GM12878 (cell line): ENCODE measurements at regions not wholly inside any gene's neighbourhood (a gene's known extent, or its start where the extent isn't known, plus 50 kb on each side); places are given as distances from the start of the nearest gene placed in this dataset.

Experiments used
- ATAC-seq: fragments of 200-7000 bp; cut with Tn5 transposase; 3 replicates; pipeline ENCODE4 v1.9.1; 2020; ENCODE audit warnings: mild to moderate bottlenecking, moderate library complexity
- BruUV-seq: library from RNA; stranded (reverse); fragments of 400-500 nt; replicated peaks from 2 replicates; lab custom pipeline; 2021; lab: Mats Ljungman, UMichigan
- CTCF ChIA-PET: fragments of 300-600 bp; sonication (Branson Sonifier 250); formaldehyde crosslinking; extraction: SDS; loops from one replicate; lab custom pipeline; 2021; ENCODE audit warnings: inconsistent platforms; lab: Yijun Ruan, JAX
- POLR2A ChIA-PET: fragments of 350-600 bp; formaldehyde crosslinking; extraction: SDS; loops from one replicate; lab custom pipeline; 2021; ENCODE audit warnings: inconsistent platforms; lab: Charles Lee
- RAD21 ChIA-PET: fragments of 300-600 bp; sonication (Branson Sonifier 250); formaldehyde crosslinking; loops from one replicate; lab custom pipeline; 2023; ENCODE audit warnings: antibody characterized with exemption; ENCODE audit not compliant: unreplicated experiment; lab: Charles Lee
- SMC1A ChIA-PET: fragments of 300-600 bp; sonication (Branson Sonifier 250); formaldehyde crosslinking; loops from one replicate; lab custom pipeline; 2023; ENCODE audit not compliant: unreplicated experiment, uncharacterized antibody; lab: Charles Lee
- DNase-seq: peaks from one replicate; pipeline ENCODE4 v3.0.0-alpha.2; 2011; ENCODE audit warnings: low read depth, low spot score
- FAIRE-seq: peaks from 3 replicates; lab custom pipeline; 2011; peaks lifted over from hg19 to GRCh38; lab: Jason Lieb, UNC
- H2AFZ ChIP-seq: 2 replicates; pipeline ENCODE4 v1.6.0; 2011; ENCODE audit warnings: low read depth, low read length, control low read depth; ENCODE audit not compliant: control insufficient read depth
- H3K27ac ChIP-seq: 2 replicates; pipeline ENCODE4 v1.5.1; 2011; ENCODE audit warnings: control low read depth; ENCODE audit not compliant: control insufficient read depth, insufficient read depth
- H3K27me3 ChIP-seq, 2 experiments: replicated peaks in 1 of 2; 2 replicates each; pipeline versions ENCODE4 v1.6.0 to v1.6.1; 2011; ENCODE audit warnings: low read length in 1 of 2; ENCODE audit not compliant: control insufficient read depth in 2 of 2, insufficient read depth in 2 of 2
- H3K36me3 ChIP-seq, 2 experiments: 2 replicates each; pipeline ENCODE4 v1.5.1; 2011; ENCODE audit warnings: low read length in 1 of 2; ENCODE audit not compliant: control insufficient read depth in 2 of 2, insufficient read depth in 2 of 2
- H3K4me1 ChIP-seq: 2 replicates; pipeline ENCODE4 v1.6.1; 2011; ENCODE audit warnings: mild to moderate bottlenecking, low read length, moderate library complexity, mixed read lengths; ENCODE audit not compliant: control insufficient read depth, insufficient read depth
- H3K4me2 ChIP-seq: 2 replicates; pipeline ENCODE4 v1.6.0; 2011; ENCODE audit warnings: control low read depth; ENCODE audit not compliant: control insufficient read depth, insufficient read depth
- H3K4me3 ChIP-seq: fragments of 200-600 bp; sonication (generic); 2 replicates; pipeline ENCODE4 v1.5.1; 2016
- H3K79me2 ChIP-seq: 2 replicates; pipeline ENCODE4 v1.6.0; 2011; ENCODE audit warnings: low read length; ENCODE audit not compliant: control insufficient read depth, insufficient read depth
- H3K9ac ChIP-seq: 2 replicates; pipeline ENCODE4 v1.8.0; 2011; ENCODE audit warnings: low read length, control low read depth, mixed read lengths; ENCODE audit not compliant: control insufficient read depth, insufficient read depth
- H3K9me3 ChIP-seq: replicated peaks from 3 replicates; pipeline ENCODE4 v1.5.1; 2011; ENCODE audit warnings: mild to moderate bottlenecking, low read length; ENCODE audit not compliant: control insufficient read depth, insufficient read depth
- H4K20me1 ChIP-seq: 2 replicates; pipeline ENCODE4 v1.6.0; 2011; ENCODE audit not compliant: control insufficient read depth, insufficient read depth
- CBX5 ChIP-seq: sonication (generic); IDR thresholded peaks from 2 replicates; pipeline ENCODE4 v1.6.1; 2016; ENCODE audit warnings: low read depth, moderate library complexity, mild to moderate bottlenecking, inconsistent platforms
- CREM ChIP-seq: IDR thresholded peaks from 2 replicates; pipeline ENCODE4 v1.6.1; 2014; ENCODE audit warnings: antibody characterized with exemption, low read depth
- FOS ChIP-seq: IDR thresholded peaks from 3 replicates; pipeline ENCODE4 v1.6.1; 2011; ENCODE audit warnings: borderline replicate concordance; ENCODE audit not compliant: insufficient read length; ENCODE audit errors: extremely low read depth
- FOXK2 ChIP-seq: fragments of 450-650 bp; IDR thresholded peaks from 2 replicates; pipeline ENCODE4 v1.6.1; 2017; ENCODE audit warnings: mild to moderate bottlenecking, moderate library complexity
- HDGF ChIP-seq: fragments of 450-650 bp; IDR thresholded peaks from 2 replicates; pipeline ENCODE4 v1.6.1; 2016; ENCODE audit warnings: antibody characterized with exemption
- IRF5 ChIP-seq: fragments of 450-650 bp; IDR thresholded peaks from 2 replicates; pipeline ENCODE4 v1.6.1; 2017; ENCODE audit warnings: borderline replicate concordance
- JUNB ChIP-seq: IDR thresholded peaks from 2 replicates; pipeline ENCODE4 v1.6.1; 2016; ENCODE audit warnings: antibody characterized with exemption, mild to moderate bottlenecking
- NFIC ChIP-seq: IDR thresholded peaks from 2 replicates; pipeline ENCODE4 v1.6.1; 2012; ENCODE audit warnings: low read depth, mild to moderate bottlenecking, inconsistent platforms, low read length, moderate library complexity
- NFYA ChIP-seq: IDR thresholded peaks from 2 replicates; pipeline ENCODE4 v1.6.1; 2011; ENCODE audit warnings: low read depth, mild to moderate bottlenecking, low read length, improper control_type of control experiment, borderline replicate concordance
- RB1 ChIP-seq: fragments of 450-650 bp; formaldehyde crosslinking; IDR thresholded peaks from 2 replicates; pipeline ENCODE4 v1.6.1; 2017; ENCODE audit warnings: mild to moderate bottlenecking, borderline replicate concordance
- RELB ChIP-seq: fragments of 450-650 bp; IDR thresholded peaks from 2 replicates; pipeline ENCODE4 v1.6.1; 2017; ENCODE audit warnings: low read depth, mild to moderate bottlenecking, moderate library complexity
- SIN3A ChIP-seq: IDR thresholded peaks from 2 replicates; pipeline ENCODE4 v1.6.1; 2012; ENCODE audit warnings: low read depth, low read length, improper control_type of control experiment
- SIX5 ChIP-seq: IDR thresholded peaks from 2 replicates; pipeline ENCODE4 v1.6.1; 2011; ENCODE audit warnings: mild to moderate bottlenecking, low read depth, low read length, moderate library complexity; ENCODE audit not compliant: severe bottlenecking
- SMAD5 ChIP-seq: IDR thresholded peaks from 2 replicates; pipeline ENCODE4 v1.6.1; 2016; ENCODE audit warnings: antibody characterized with exemption, low read depth
- SUPT20H ChIP-seq: IDR thresholded peaks from 2 replicates; pipeline ENCODE4 v1.6.1; 2011; ENCODE audit warnings: low read depth, mild to moderate bottlenecking, low read length, moderate library complexity, borderline replicate concordance; ENCODE audit not compliant: control insufficient read depth
- SUZ12 ChIP-seq: fragments of 200-600 bp; sonication (generic); IDR thresholded peaks from one replicate; pipeline ENCODE4 v1.6.1; 2018; ENCODE audit warnings: antibody characterized with exemption, mild to moderate bottlenecking; ENCODE audit not compliant: unreplicated experiment
- ZZZ3 ChIP-seq: IDR thresholded peaks from 2 replicates; pipeline ENCODE4 v1.6.1; 2011; ENCODE audit warnings: low read depth; ENCODE audit not compliant: control insufficient read depth, insufficient read length
- WGBS: methylation state at CpG from one replicate; pipeline ENCODE4 v1.1.6; 2016; ENCODE audit warnings: low lambda C conversion rate; ENCODE audit not compliant: insufficient replicate concordance, insufficient coverage; ENCODE audit errors: missing lambda C conversion rate; 5-methylcytosine and 5-hydroxymethylcytosine counted together
- in situ Hi-C: fragments of 300-500 bp; cut with MboI; formaldehyde crosslinking; loops from 9 replicates; pipeline ENCODE4 v1.14.3; 2018; ENCODE audit warnings: mixed read lengths
- intact Hi-C: fragments of 100-400 bp; cut with micrococcal nuclease; formaldehyde crosslinking; loops from one replicate; pipeline ENCODE4 v1.14.2; 2022; ENCODE audit not compliant: unreplicated experiment

- WGBS, result 21% methylated on average over 3 of the region's 3 CpGs
- intact Hi-C loops, result no loop called here
- Histone ChIP-seq H3K27me3 (no peaks in the 10 kb centered on the region), H3K9ac (no peak overlapping the region), H3K9me3 (no peaks in the 10 kb centered on the region), H2AFZ (no peak overlapping the region)
- DNase-seq (no peak), ATAC-seq (no peak), FAIRE-seq (no peak)
- BruUV-seq, result no TSS peak
- SMC1A ChIA-PET, result no interaction called here
- TF ChIP-seq JUNB, result no peak
- TF ChIP-seq, all 136 proteins: peak for 0
- POLR2A ChIA-PET, result no interaction called here
- Histone ChIP-seq H4K20me1 (no peaks in the 10 kb centered on the region), H3K4me3 (no peak overlapping the region), H3K4me2 (no peak overlapping the region), H3K36me3 (no peaks in the 10 kb centered on the region), H3K27ac (no peak overlapping the region), H3K79me2 (no peaks in the 10 kb centered on the region), H3K4me1 (no peaks in the 10 kb centered on the region)
- in situ Hi-C loops, result no loop called here
- RAD21 ChIA-PET, result no interaction called here
- CTCF ChIA-PET, result no interaction called here
Observed at GRCh38 chr20:60257671-60258070, 299.4 kb downstream of the CDH26 start.

- no TSS peak for BruUV-seq
- RAD21 ChIA-PET, result no interaction called here
- Histone ChIP-seq H3K9me3 (no peaks in the 10 kb centered on the region), H3K9ac (no peak overlapping the region), H3K79me2 (no peaks in the 10 kb centered on the region), H3K4me2 (no peak overlapping the region), H3K4me1 (no peaks in the 10 kb centered on the region), H4K20me1 (no peaks in the 10 kb centered on the region), H2AFZ (no peak overlapping the region), H3K27me3 (no peaks in the 10 kb centered on the region), H3K27ac (no peak overlapping the region), H3K4me3 (no peak overlapping the region), H3K36me3 (no peaks in the 10 kb centered on the region)
- POLR2A ChIA-PET, result no interaction called here
- FAIRE-seq (no peak), DNase-seq (no peak), ATAC-seq (no peak)
- in situ Hi-C loops, result no loop called here
- SMC1A ChIA-PET, result no interaction called here
- CTCF ChIA-PET, result no interaction called here
- WGBS, result 8% methylated on average over 6 of the region's 6 CpGs
- intact Hi-C loops, result no loop called here
- TF ChIP-seq NFIC, result no peak
- TF ChIP-seq NFYA, result no peak
- TF ChIP-seq SIN3A, result no peak
- TF ChIP-seq SMAD5, result no peak
- no peak for TF ChIP-seq RB1
- no peak for TF ChIP-seq ZZZ3
- TF ChIP-seq FOS, result no peak
- no peak for TF ChIP-seq IRF5
- TF ChIP-seq FOXK2, result no peak
- no peak for TF ChIP-seq HDGF
- TF ChIP-seq SUZ12, result no peak
- no peak for TF ChIP-seq CBX5
- TF ChIP-seq SIX5, result no peak
- TF ChIP-seq RELB, result no peak
- TF ChIP-seq CREM, result no peak
- TF ChIP-seq SUPT20H, result no peak
Observed at GRCh38 chr20:60258255-60258863, 300.1 kb downstream of the CDH26 start.
